ENCODE measurements at regions not wholly inside any gene's neighbourhood (a gene's known extent, or its start where the extent isn't known, plus 50 kb on each side); places are given as distances from the start of the nearest gene placed in this dataset.

DNA sequence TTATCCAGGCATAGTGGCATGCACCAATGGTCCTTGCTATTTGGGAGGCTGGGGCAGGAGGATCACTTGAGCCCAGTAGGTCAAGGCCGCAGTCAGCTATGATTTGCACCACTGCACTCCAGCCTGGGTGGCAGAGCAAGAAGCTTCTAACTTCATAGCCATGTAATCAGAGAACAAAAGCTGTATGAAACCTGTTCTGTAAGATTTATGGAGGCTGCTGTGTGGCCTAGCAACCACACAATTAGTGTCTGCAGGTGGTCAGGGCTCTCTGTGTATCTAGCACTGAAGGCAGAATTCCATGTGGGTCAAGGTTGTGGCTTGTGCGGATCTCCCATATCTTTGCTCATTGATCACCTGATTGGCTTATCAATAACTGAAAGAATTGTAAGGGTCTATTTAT is 221.5 kb upstream of the FOXK1 start:
- Histone ChIP-seq H3K4me2 (ENCODE audit: low read length) (no peak overlapping the region), H3K9me2 (replicated peaks; ENCODE audit: low read length) (no peaks in the 10 kb centered on the region), H3K9ac (ENCODE audit: low read length) (no peak overlapping the region), H3K27ac (ENCODE audit: low read length) (no peak overlapping the region), H3K79me2 (ENCODE audit: low read length) (no peaks in the 10 kb centered on the region), H2AFZ (ENCODE audit: low read length) (no peak overlapping the region), H3K9me3 (ENCODE audit: low read length) (no peaks in the 10 kb centered on the region), H3F3A (ENCODE audit: low read length, unreplicated experiment) (no peaks in the 10 kb centered on the region), H3K4me3 (ENCODE audit: low read length) (no peak overlapping the region), H3K4me1 (ENCODE audit: insufficient read depth, low read length) (no peaks in the 10 kb centered on the region), H3K36me3 (ENCODE audit: low read depth, low read length) (no peaks in the 10 kb centered on the region), H4K20me1 (ENCODE audit: low read length) (no peaks in the 10 kb centered on the region), H3K27me3 (ENCODE audit: low read length) (peaks cover 4% of the 10 kb centered on the region; the same call in 1 of the 2 replicates)
- intact Hi-C loops (cut with micrococcal nuclease), result no loop called here
- TF ChIP-seq EZH2 (IDR thresholded peaks at IDR 0.05; ENCODE audit: low read length, unreplicated experiment), result no peak
- TF ChIP-seq EZH2phosphoT487 (IDR thresholded peaks at IDR 0.05; ENCODE audit: borderline replicate concordance, low read length), result no peak
- TF ChIP-seq, protein P1, sequence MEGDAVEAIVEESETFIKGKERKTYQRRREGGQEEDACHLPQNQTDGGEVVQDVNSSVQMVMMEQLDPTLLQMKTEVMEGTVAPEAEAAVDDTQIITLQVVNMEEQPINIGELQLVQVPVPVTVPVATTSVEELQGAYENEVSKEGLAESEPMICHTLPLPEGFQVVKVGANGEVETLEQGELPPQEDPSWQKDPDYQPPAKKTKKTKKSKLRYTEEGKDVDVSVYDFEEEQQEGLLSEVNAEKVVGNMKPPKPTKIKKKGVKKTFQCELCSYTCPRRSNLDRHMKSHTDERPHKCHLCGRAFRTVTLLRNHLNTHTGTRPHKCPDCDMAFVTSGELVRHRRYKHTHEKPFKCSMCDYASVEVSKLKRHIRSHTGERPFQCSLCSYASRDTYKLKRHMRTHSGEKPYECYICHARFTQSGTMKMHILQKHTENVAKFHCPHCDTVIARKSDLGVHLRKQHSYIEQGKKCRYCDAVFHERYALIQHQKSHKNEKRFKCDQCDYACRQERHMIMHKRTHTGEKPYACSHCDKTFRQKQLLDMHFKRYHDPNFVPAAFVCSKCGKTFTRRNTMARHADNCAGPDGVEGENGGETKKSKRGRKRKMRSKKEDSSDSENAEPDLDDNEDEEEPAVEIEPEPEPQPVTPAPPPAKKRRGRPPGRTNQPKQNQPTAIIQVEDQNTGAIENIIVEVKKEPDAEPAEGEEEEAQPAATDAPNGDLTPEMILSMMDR (conservative IDR thresholded peaks at IDR 0.05; ENCODE audit: low read depth, low read length), result no peak
- ChIA-PET POLR2A (ENCODE audit: unreplicated experiment) (no interaction called here), CTCF (no interaction called here)
- BruUV-seq (replicated peaks), result no TSS peak
- no peak for DNase-seq
- ATAC-seq, result no peak

DNA sequence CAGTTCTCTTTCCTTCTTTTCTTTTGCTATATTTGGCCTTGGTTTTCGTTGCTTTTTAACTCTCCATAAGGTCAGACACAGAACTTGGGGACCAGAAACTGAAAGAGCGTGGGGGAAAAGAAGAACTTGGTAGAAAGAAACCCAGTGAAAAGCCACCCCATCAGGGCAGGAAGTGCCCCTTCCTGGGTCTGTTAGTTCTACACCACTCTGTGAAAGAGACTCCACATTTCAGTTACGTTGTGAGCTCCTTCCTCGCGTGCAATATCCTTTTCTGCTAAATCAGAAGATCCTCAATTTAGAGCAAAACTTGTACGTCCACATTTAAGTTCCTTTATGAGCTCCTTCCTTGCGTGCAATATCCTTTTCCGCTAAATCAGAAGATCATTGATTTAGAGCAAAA is 220.6 kb upstream of the FOXK1 start:
- Histone ChIP-seq H3K27me3 (ENCODE audit: low read length) (peaks cover 5% of the 10 kb centered on the region; the same call in 1 of the 2 replicates), H3K4me3 (ENCODE audit: low read length) (no peak overlapping the region), H3K36me3 (ENCODE audit: low read depth, low read length) (no peaks in the 10 kb centered on the region), H4K20me1 (ENCODE audit: low read length) (no peaks in the 10 kb centered on the region), H3K79me2 (ENCODE audit: low read length) (no peaks in the 10 kb centered on the region), H3K9me2 (replicated peaks; ENCODE audit: low read length) (no peaks in the 10 kb centered on the region), H3F3A (ENCODE audit: low read length, unreplicated experiment) (no peaks in the 10 kb centered on the region), H3K4me1 (ENCODE audit: insufficient read depth, low read length) (no peaks in the 10 kb centered on the region), H3K27ac (ENCODE audit: low read length) (no peak overlapping the region), H2AFZ (ENCODE audit: low read length) (no peak overlapping the region), H3K9me3 (ENCODE audit: low read length) (no peaks in the 10 kb centered on the region), H3K4me2 (ENCODE audit: low read length) (no peak overlapping the region), H3K9ac (ENCODE audit: low read length) (no peak overlapping the region)
- no peak for ATAC-seq
- no TSS peak for BruUV-seq (replicated peaks)
- no peak for TF ChIP-seq EZH2 (IDR thresholded peaks at IDR 0.05; ENCODE audit: low read length, unreplicated experiment)
- TF ChIP-seq EZH2phosphoT487 (IDR thresholded peaks at IDR 0.05; ENCODE audit: borderline replicate concordance, low read length), result no peak
- TF ChIP-seq, protein P1 (conservative IDR thresholded peaks at IDR 0.05; ENCODE audit: low read depth, low read length), result no peak
- CTCF ChIA-PET, result no interaction called here
- intact Hi-C loops (cut with micrococcal nuclease), result no loop called here
- no peak for DNase-seq
- POLR2A ChIA-PET (ENCODE audit: unreplicated experiment), result no interaction called here

DNA sequence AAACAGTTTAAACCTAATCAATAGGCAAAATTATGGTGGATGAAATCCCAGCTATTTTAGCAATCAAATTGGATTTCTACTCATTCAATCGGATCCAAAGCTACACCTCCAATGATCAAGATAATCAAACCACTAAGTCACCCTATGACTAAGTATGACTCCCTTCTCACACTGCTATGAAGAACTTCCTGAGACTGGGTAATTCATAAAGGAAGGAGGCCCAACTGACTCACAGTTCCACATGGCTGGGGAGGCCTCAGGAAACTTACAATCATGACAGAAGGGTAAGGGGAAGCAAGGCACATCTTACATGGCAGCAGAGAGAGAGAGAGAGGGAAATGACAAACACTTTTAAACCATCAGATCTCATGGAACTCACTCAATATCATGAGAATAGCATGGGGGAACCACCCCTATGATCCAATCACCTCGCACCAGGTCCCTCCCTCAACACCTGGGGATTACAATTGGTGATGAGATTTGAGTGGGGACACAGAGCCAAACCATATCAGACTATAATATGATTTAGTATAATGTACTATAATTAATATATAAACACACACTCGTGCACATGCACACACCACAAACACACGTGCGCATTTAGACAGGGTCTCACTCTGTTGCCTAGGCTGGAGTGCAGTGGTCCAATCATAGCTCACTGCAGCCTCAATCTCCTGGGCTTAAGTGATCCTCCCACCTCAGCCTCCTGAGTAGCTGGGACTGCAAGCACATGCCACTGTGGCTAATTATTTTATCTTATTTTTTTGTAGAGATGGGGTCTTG is 213.6 kb upstream of the FOXK1 start:
- POLR2A ChIA-PET (ENCODE audit: unreplicated experiment), result no interaction called here

More for the DNA sequence above, 213.6 kb upstream of the FOXK1 start:
- TF ChIP-seq EZH2phosphoT487 (IDR thresholded peaks at IDR 0.05; ENCODE audit: borderline replicate concordance, low read length), result no peak
- TF ChIP-seq, protein P1 (conservative IDR thresholded peaks at IDR 0.05; ENCODE audit: low read depth, low read length), result no peak
- no peak for TF ChIP-seq EZH2 (IDR thresholded peaks at IDR 0.05; ENCODE audit: low read length, unreplicated experiment)
- H4K20me1 ChIP-seq (ENCODE audit: low read length), result no peaks in the 10 kb centered on the region
- H3K36me3 ChIP-seq (ENCODE audit: low read depth, low read length), result no peaks in the 10 kb centered on the region
- no TSS peak for BruUV-seq (replicated peaks)
- H2AFZ ChIP-seq (ENCODE audit: low read length), result no peak overlapping the region
- no peak overlapping the region for H3K9ac ChIP-seq (ENCODE audit: low read length)
- no peak for ATAC-seq
- H3K27ac ChIP-seq (ENCODE audit: low read length), result no peak overlapping the region
- DNase-seq, result no peak
- intact Hi-C loops (cut with micrococcal nuclease), result no loop called here
- no peaks in the 10 kb centered on the region for H3K9me3 ChIP-seq (ENCODE audit: low read length)
- H3K4me2 ChIP-seq (ENCODE audit: low read length), result no peak overlapping the region
- CTCF ChIA-PET, result no interaction called here
- peaks cover 5% of the 10 kb centered on the region; the same call in 1 of the 2 replicates for H3K27me3 ChIP-seq (ENCODE audit: low read length)
- H3K9me2 ChIP-seq (replicated peaks; ENCODE audit: low read length), result no peaks in the 10 kb centered on the region
- H3K79me2 ChIP-seq (ENCODE audit: low read length), result no peaks in the 10 kb centered on the region
- no peak overlapping the region for H3K4me3 ChIP-seq (ENCODE audit: low read length)
- no peaks in the 10 kb centered on the region for H3F3A ChIP-seq (ENCODE audit: low read length, unreplicated experiment)
- no peaks in the 10 kb centered on the region for H3K4me1 ChIP-seq (ENCODE audit: insufficient read depth, low read length)
